Duodenal mucosa (tissue), 2 donors: ENCODE measurements at regions not wholly inside any gene's neighbourhood (a gene's known extent, or its start where the extent isn't known, plus 50 kb on each side); places are given as distances from the start of the nearest gene placed in this dataset.
"Not testable (repeated sequence)": the region's sequence is repeated elsewhere in the genome, so short reads cannot be mapped to it uniquely, and the experiment has no call there.

ENCODE experiments used
- H3K27ac ChIP-seq: one replicate; pipeline ENCODE4 v1.7.0; 2013; ENCODE audit warnings: low read depth, low read length
- H3K27me3 ChIP-seq, 2 donors: one replicate each; pipeline ENCODE4 v1.7.0; 2013; ENCODE audit warnings: low read length in 2 of 2, control low read depth in 1 of 2; ENCODE audit not compliant: insufficient read depth in 2 of 2, control insufficient read depth in 1 of 2
- H3K36me3 ChIP-seq, 2 donors: one replicate each; pipeline ENCODE4 v1.7.0; 2013; ENCODE audit warnings: low read length in 2 of 2, control low read depth in 1 of 2; ENCODE audit not compliant: insufficient read depth in 2 of 2, control insufficient read depth in 1 of 2
- H3K4me1 ChIP-seq, 2 donors: one replicate each; pipeline ENCODE4 v1.7.0; 2013; ENCODE audit warnings: low read length in 2 of 2, control low read depth in 1 of 2; ENCODE audit not compliant: insufficient read depth in 2 of 2, control insufficient read depth in 1 of 2
- H3K4me3 ChIP-seq, 2 donors: one replicate each; pipeline ENCODE4 v1.7.0; 2013; ENCODE audit warnings: low read length in 2 of 2, low read depth in 1 of 2
- H3K9ac ChIP-seq, 2 donors: one replicate each; pipeline ENCODE4 v1.7.0; 2013; ENCODE audit warnings: low read length in 2 of 2, low read depth in 1 of 2
- H3K9me3 ChIP-seq, 2 donors: one replicate each; pipeline ENCODE4 v1.7.0; 2013; ENCODE audit warnings: low read length in 2 of 2, control low read depth in 1 of 2; ENCODE audit not compliant: control insufficient read depth in 1 of 2

DNA sequence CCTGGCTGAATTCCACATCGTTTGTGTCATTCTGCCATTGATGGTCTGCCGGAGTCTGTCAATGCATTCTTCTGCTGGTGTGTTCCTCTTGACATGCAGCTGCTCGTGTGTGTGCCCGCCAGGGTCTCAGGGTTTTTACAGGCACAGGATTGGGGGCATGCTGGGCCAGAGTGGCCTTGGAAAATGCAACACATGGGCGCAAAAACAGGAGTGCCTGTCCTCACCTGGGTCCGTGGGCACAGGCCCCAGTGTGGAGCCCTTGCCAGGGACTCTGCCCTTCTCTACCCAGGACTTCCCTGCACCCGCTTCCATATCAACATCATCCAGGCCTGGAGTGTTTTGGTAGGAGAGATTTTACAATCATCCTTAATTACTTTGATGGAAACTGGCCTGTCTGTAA, 340.7 kb downstream of the KIF20B start:
- Histone ChIP-seq H3K27ac (no peak overlapping the region), H3K4me1 (no peaks in the 10 kb centered on the region), H3K36me3 (no peaks in the 10 kb centered on the region), H3K27me3 (no peaks in the 10 kb centered on the region), H3K4me3 (no peak overlapping the region), H3K9me3 (no peaks in the 10 kb centered on the region), H3K9ac (no peak overlapping the region)

DNA sequence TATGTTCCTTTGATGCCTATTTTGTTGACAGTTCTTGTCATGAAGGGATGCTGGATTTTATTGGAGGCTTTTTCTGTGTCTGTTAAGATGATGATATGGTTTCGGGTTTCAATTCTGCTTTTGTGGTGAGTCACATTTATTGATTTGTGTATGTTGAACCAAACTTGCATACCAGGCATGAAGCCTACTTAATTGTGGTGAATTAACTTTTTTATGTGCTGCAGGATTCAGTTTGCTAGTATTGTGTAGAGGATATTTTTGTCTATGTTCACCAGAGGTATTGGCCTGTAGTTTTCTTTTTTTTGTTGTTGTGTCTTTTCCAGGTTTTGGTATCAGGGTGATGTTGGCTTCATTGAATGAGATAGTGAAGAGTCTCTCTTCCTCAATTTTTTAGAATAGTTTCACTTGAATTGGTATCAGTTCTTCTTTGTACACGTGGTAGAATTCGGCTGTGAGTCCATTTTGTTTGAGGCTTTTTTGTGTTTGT, 345.9 kb downstream of the KIF20B start:
- H3K4me3 ChIP-seq = no peak overlapping the region
- H3K27me3 ChIP-seq = no peaks in the 10 kb centered on the region
- no peaks in the 10 kb centered on the region for H3K36me3 ChIP-seq
- H3K9ac ChIP-seq = no peak overlapping the region
- H3K27ac ChIP-seq = no peak overlapping the region
- H3K4me1 ChIP-seq = no peaks in the 10 kb centered on the region
- no peaks in the 10 kb centered on the region for H3K9me3 ChIP-seq

DNA sequence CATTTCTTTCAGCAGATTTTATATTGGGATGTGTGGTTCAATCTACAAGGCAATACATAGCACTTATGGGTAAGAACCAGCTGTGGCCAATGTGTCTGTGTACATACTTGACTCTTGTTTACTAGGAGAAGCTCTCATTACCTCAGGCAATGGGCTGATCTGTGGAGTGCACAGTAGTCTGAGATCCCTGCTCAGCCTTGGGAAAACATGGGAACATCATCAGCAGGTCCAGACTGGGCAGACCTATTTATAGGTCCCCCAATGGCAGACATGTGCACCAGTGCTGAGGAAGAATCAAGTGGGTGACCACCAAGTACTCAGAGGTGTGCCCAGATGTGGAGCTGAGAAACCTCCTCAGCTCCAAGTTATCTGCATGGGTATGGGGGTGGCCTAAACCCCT, 349.7 kb downstream of the KIF20B start:
- Histone ChIP-seq H3K4me3 (no peak overlapping the region), H3K4me1 (no peaks in the 10 kb centered on the region), H3K36me3 (no peaks in the 10 kb centered on the region), H3K27me3 (no peaks in the 10 kb centered on the region), H3K9ac (no peak overlapping the region), H3K27ac (no peak overlapping the region), H3K9me3 (no peaks in the 10 kb centered on the region)

GRCh38 chr10:90051474-90051873, 350.1 kb downstream of the KIF20B start:
- no peak overlapping the region for H3K27ac ChIP-seq
- H3K9me3 ChIP-seq = no peaks in the 10 kb centered on the region
- no peak overlapping the region for H3K4me3 ChIP-seq
- H3K9ac ChIP-seq = no peak overlapping the region
- H3K36me3 ChIP-seq = no peaks in the 10 kb centered on the region
- no peaks in the 10 kb centered on the region for H3K27me3 ChIP-seq
- H3K4me1 ChIP-seq = no peaks in the 10 kb centered on the region

GRCh38 chr10:90062786-90063185, 361.4 kb downstream of the KIF20B start:
- H3K36me3 ChIP-seq = no peaks in the 10 kb centered on the region
- no peaks in the 10 kb centered on the region for H3K4me1 ChIP-seq
- H3K9me3 ChIP-seq = no peaks in the 10 kb centered on the region
- no peaks in the 10 kb centered on the region for H3K27me3 ChIP-seq
- H3K27ac ChIP-seq = no peak overlapping the region
- no peak overlapping the region for H3K4me3 ChIP-seq
- H3K9ac ChIP-seq = no peak overlapping the region

- Histone ChIP-seq H3K4me1 (no peaks in the 10 kb centered on the region), H3K4me3 (no peak overlapping the region), H3K36me3 (no peaks in the 10 kb centered on the region), H3K9ac (no peak overlapping the region), H3K27me3 (no peaks in the 10 kb centered on the region), H3K9me3 (no peaks in the 10 kb centered on the region), H3K27ac (no peak overlapping the region)
Observed at GRCh38 chr10:90064295-90064694, 362.9 kb downstream of the KIF20B start.

GRCh38 chr10:90066435-90066834, 365.0 kb downstream of the KIF20B start:
- no peaks in the 10 kb centered on the region for H3K27me3 ChIP-seq
- no peaks in the 10 kb centered on the region for H3K4me1 ChIP-seq
- H3K9ac ChIP-seq = no peak overlapping the region
- no peak overlapping the region for H3K4me3 ChIP-seq
- H3K9me3 ChIP-seq = no peaks in the 10 kb centered on the region
- H3K36me3 ChIP-seq = no peaks in the 10 kb centered on the region
- no peak overlapping the region for H3K27ac ChIP-seq

DNA sequence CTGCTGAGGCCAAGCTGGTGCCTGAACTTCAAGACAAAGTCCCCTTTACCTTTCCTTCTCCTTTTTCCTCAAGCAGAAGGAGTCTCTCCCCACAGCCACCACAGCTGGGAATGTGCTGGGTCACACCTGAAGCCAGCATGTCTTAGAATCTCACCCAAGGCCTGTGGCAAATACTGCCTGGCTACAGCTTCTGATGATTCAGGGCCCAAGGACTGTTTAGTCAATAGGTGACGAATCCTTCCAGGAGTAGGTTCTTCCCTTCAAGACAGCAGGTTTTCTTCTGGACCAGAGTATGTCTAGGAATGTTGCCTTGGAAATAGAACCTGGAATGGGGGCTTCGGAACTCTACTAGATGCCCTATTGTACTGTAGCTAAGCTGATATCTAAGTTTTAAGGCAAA, 374.6 kb downstream of the KIF20B start:
- Histone ChIP-seq H3K9me3 (no peaks in the 10 kb centered on the region), H3K27ac (no peak overlapping the region), H3K27me3 (no peaks in the 10 kb centered on the region), H3K9ac (no peak overlapping the region), H3K4me1 (no peaks in the 10 kb centered on the region), H3K36me3 (no peaks in the 10 kb centered on the region), H3K4me3 (no peak overlapping the region)

- H3K9ac ChIP-seq = no peak overlapping the region
- no peak overlapping the region for H3K4me3 ChIP-seq
- H3K36me3 ChIP-seq = no peaks in the 10 kb centered on the region
- H3K27me3 ChIP-seq = no peaks in the 10 kb centered on the region
- H3K27ac ChIP-seq = no peak overlapping the region
- no peaks in the 10 kb centered on the region for H3K9me3 ChIP-seq
- H3K4me1 ChIP-seq = no peaks in the 10 kb centered on the region
Observed at GRCh38 chr10:90079819-90080218, 378.4 kb downstream of the KIF20B start.

DNA sequence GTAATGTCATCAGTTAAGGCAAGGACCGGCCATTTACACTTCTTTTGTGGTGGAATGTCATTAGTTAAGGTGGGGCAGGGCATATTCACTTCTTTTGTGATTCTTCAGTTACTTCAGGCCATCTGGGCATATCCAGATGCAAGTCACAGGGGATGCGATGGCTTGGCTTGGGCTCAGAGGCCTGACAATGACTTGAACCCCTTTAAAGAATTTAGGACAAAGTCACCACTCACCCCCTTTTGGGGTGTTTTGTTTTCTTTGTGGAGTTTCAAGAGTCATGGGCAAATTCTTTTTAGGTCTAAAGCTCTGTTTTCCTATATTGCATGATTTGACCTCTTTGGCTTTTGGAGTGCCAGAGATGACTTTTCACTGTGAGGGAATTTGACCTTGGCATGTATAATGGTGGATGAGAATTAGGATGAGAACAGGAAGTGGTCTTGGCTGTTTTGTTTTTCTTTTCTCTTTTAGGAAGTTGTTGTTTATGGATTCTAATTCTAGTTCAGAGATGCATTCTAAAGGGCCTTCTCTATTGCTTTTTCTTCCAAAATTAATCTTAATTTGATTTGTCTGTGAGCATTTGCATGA, 385.3 kb downstream of the KIF20B start:
- not testable (repeated sequence) for H3K9me3 ChIP-seq, H3K9ac ChIP-seq, H3K27me3 ChIP-seq, H3K4me1 ChIP-seq, H3K36me3 ChIP-seq, H3K27ac ChIP-seq, H3K4me3 ChIP-seq
